HUES64 (cell line): ENCODE measurements at regions not wholly inside any gene's neighbourhood (a gene's known extent, or its start where the extent isn't known, plus 50 kb on each side); places are given as distances from the start of the nearest gene placed in this dataset.

ENCODE experiments used
- H3K27ac ChIP-seq: 2 replicates; pipeline ENCODE4 v1.7.0; 2013; ENCODE audit warnings: low read depth, low read length, inconsistent platforms
- H3K27me3 ChIP-seq: 2 replicates; pipeline ENCODE4 v1.6.1; 2013; ENCODE audit warnings: mild to moderate bottlenecking, low read length; ENCODE audit not compliant: insufficient read depth
- H3K36me3 ChIP-seq: 2 replicates; pipeline ENCODE4 v1.6.1; 2013; ENCODE audit warnings: mild to moderate bottlenecking, low read length; ENCODE audit not compliant: insufficient read depth
- H3K4me1 ChIP-seq: 2 replicates; pipeline ENCODE4 v1.6.1; 2013; ENCODE audit warnings: mild to moderate bottlenecking, low read length, moderate library complexity; ENCODE audit not compliant: insufficient read depth
- H3K4me3 ChIP-seq: 2 replicates; pipeline ENCODE4 v1.5.1; 2013; ENCODE audit warnings: mild to moderate bottlenecking, low read length, moderate library complexity
- H3K9ac ChIP-seq: 2 replicates; pipeline ENCODE4 v1.6.1; 2013; ENCODE audit warnings: mild to moderate bottlenecking, low read depth, low read length
- H3K9me3 ChIP-seq: 2 replicates; pipeline ENCODE4 v1.6.1; 2013; ENCODE audit warnings: low read depth, low read length; ENCODE audit not compliant: insufficient read depth
- WGBS: fragments of 150-250, 120-280 bp; methylation state at CpG from one replicate; pipeline ENCODE4 v1.1.7; 2013; ENCODE audit warnings: missing lambda C conversion rate; 5-methylcytosine and 5-hydroxymethylcytosine counted together

GRCh38 chr14:44701563-44702263 lies 194.6 kb upstream of the FSCB start:
- H3K4me1 ChIP-seq, result no peaks in the 10 kb centered on the region; the same call in 1 of the 2 replicates
- H3K9ac ChIP-seq, result no peak overlapping the region
- no peak overlapping the region for H3K4me3 ChIP-seq
- 79% methylated on average over 4 of the region's 4 CpGs for WGBS
- H3K27ac ChIP-seq, result no peak overlapping the region
- H3K27me3 ChIP-seq, result no peaks in the 10 kb centered on the region
- H3K9me3 ChIP-seq, result no peaks in the 10 kb centered on the region
- no peaks in the 10 kb centered on the region for H3K36me3 ChIP-seq

- Histone ChIP-seq H3K4me1 (no peaks in the 10 kb centered on the region; the same call in 1 of the 2 replicates), H3K9me3 (no peaks in the 10 kb centered on the region), H3K4me3 (no peak overlapping the region), H3K27me3 (no peaks in the 10 kb centered on the region), H3K36me3 (no peaks in the 10 kb centered on the region), H3K9ac (no peak overlapping the region), H3K27ac (no peak overlapping the region)
- 95% methylated on average over 1 of the region's 1 CpG for WGBS
Measured at GRCh38 chr14:44700694-44701093, 193.6 kb upstream of the FSCB start.

- no peaks in the 10 kb centered on the region for H3K9me3 ChIP-seq
- H3K27me3 ChIP-seq, result no peaks in the 10 kb centered on the region
- H3K27ac ChIP-seq, result no peak overlapping the region
- 67% methylated on average over 1 of the region's 2 CpGs for WGBS
- H3K4me1 ChIP-seq, result no peaks in the 10 kb centered on the region; the same call in 1 of the 2 replicates
- no peaks in the 10 kb centered on the region for H3K36me3 ChIP-seq
- H3K4me3 ChIP-seq, result no peak overlapping the region
- H3K9ac ChIP-seq, result no peak overlapping the region
Measured at GRCh38 chr14:44700184-44700583, 193.1 kb upstream of the FSCB start.

GRCh38 chr14:44699391-44699790 lies 192.3 kb upstream of the FSCB start:
- no peak overlapping the region for H3K27ac ChIP-seq
- no peaks in the 10 kb centered on the region for H3K36me3 ChIP-seq
- no peak overlapping the region for H3K4me3 ChIP-seq
- no peaks in the 10 kb centered on the region for H3K9me3 ChIP-seq
- no peak overlapping the region for H3K9ac ChIP-seq
- H3K4me1 ChIP-seq, result no peaks in the 10 kb centered on the region; the same call in 1 of the 2 replicates
- 50% methylated on average over 2 of the region's 2 CpGs for WGBS
- no peaks in the 10 kb centered on the region for H3K27me3 ChIP-seq

- 0 out of 2 replicates have a peak, but pooled peaks cover 2% of the 10 kb centered on the region for H3K9me3 ChIP-seq
- no peaks in the 10 kb centered on the region for H3K36me3 ChIP-seq
- H3K27me3 ChIP-seq, result no peaks in the 10 kb centered on the region
- no peaks in the 10 kb centered on the region for H3K4me1 ChIP-seq
- H3K9ac ChIP-seq, result no peak overlapping the region
- H3K4me3 ChIP-seq, result no peak overlapping the region
- 97% methylated on average over 3 of the region's 3 CpGs for WGBS
- no peak overlapping the region for H3K27ac ChIP-seq
Measured at GRCh38 chr14:44669496-44669895, 162.4 kb upstream of the FSCB start.

GRCh38 chr14:44663136-44663535 lies 156.1 kb upstream of the FSCB start:
- Histone ChIP-seq H3K27ac (no peak overlapping the region), H3K9me3 (no peaks in the 10 kb centered on the region), H3K27me3 (no peaks in the 10 kb centered on the region), H3K4me3 (no peak overlapping the region), H3K9ac (no peak overlapping the region), H3K4me1 (no peaks in the 10 kb centered on the region), H3K36me3 (no peaks in the 10 kb centered on the region)
- WGBS, result no CpG with 5 or more reads among the region's 1 CpG

- Histone ChIP-seq H3K4me1 (no peaks in the 10 kb centered on the region), H3K36me3 (no peaks in the 10 kb centered on the region), H3K9ac (no peak overlapping the region), H3K27ac (no peak overlapping the region), H3K4me3 (no peak overlapping the region), H3K9me3 (no peaks in the 10 kb centered on the region), H3K27me3 (no peaks in the 10 kb centered on the region)
Measured at GRCh38 chr14:44662250-44662891, 155.3 kb upstream of the FSCB start.

GRCh38 chr14:44658389-44658696 lies 151.3 kb upstream of the FSCB start:
- H3K36me3 ChIP-seq, result no peaks in the 10 kb centered on the region
- H3K4me1 ChIP-seq, result no peaks in the 10 kb centered on the region
- H3K9me3 ChIP-seq, result no peaks in the 10 kb centered on the region
- no peak overlapping the region for H3K27ac ChIP-seq
- no peaks in the 10 kb centered on the region for H3K27me3 ChIP-seq
- WGBS, result 79% methylated on average over 1 of the region's 1 CpG
- H3K4me3 ChIP-seq, result no peak overlapping the region
- no peak overlapping the region for H3K9ac ChIP-seq

GRCh38 chr14:44657696-44658388 lies 150.8 kb upstream of the FSCB start:
- 56% methylated on average over 3 of the region's 3 CpGs for WGBS
- H3K4me3 ChIP-seq, result no peak overlapping the region
- H3K9ac ChIP-seq, result no peak overlapping the region
- H3K36me3 ChIP-seq, result no peaks in the 10 kb centered on the region
- no peak overlapping the region for H3K27ac ChIP-seq
- H3K27me3 ChIP-seq, result no peaks in the 10 kb centered on the region
- no peaks in the 10 kb centered on the region for H3K4me1 ChIP-seq
- no peaks in the 10 kb centered on the region for H3K9me3 ChIP-seq

- Histone ChIP-seq H3K27me3 (no peaks in the 10 kb centered on the region), H3K27ac (no peak overlapping the region)
Measured at GRCh38 chr14:44657203-44657602, 150.1 kb upstream of the FSCB start.

GRCh38 chr14:44654591-44654990 lies 147.5 kb upstream of the FSCB start:
- 93% methylated on average over 1 of the region's 2 CpGs for WGBS
- Histone ChIP-seq H3K9ac (no peak overlapping the region), H3K36me3 (no peaks in the 10 kb centered on the region), H3K4me3 (no peak overlapping the region), H3K27ac (no peak overlapping the region), H3K27me3 (no peaks in the 10 kb centered on the region), H3K4me1 (no peaks in the 10 kb centered on the region), H3K9me3 (no peaks in the 10 kb centered on the region)

More at GRCh38 chr14:44657203-44657602, 150.1 kb upstream of the FSCB start:
- H3K4me1 ChIP-seq, result no peaks in the 10 kb centered on the region
- H3K36me3 ChIP-seq, result no peaks in the 10 kb centered on the region
- no peak overlapping the region for H3K4me3 ChIP-seq
- H3K9ac ChIP-seq, result no peak overlapping the region
- no peaks in the 10 kb centered on the region for H3K9me3 ChIP-seq
